NCI-H1694 treated with DMSO at 0.1 percent for 48 hours (cell line): ENCODE measurements at regions not wholly inside any gene's neighbourhood (a gene's known extent, or its start where the extent isn't known, plus 50 kb on each side); places are given as distances from the start of the nearest gene placed in this dataset.

Experiments
- DNase-seq: peaks from one replicate; lab custom pipeline; 2025; lab: John Stamatoyannopoulos, UW

DNA sequence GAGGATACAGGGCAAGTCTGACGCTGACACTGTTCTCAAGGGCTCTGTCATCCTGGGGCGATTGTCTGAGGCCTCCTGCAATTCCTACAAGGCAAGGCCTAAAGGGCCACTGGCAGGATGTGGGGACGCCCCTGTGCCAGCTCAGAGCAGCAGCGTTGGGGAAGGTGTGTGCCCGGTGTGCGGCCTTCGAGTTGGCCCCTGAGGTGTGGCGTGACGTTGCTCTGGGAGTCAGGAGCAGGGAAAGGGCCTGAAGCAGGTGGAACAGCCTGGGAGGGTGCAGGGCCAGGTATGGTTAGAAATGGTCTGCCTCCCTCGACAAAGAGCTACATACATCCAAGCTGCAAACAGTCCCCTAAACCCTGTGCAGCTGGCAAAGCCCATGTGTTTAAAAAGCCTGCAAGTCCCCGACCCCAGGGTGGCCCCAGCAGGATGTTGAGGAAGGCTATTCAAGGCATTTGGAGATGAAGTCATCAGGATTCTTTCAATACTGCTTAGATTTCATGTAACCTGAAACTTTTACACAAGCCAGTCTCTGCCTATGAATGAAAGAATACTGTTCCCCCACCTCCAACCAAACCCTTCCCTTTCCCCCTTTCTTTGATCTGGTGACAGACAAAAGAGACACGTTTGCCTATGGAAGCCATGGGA is 142.5 kb upstream of the TNS3 start:
- DNase-seq: no peak

DNA sequence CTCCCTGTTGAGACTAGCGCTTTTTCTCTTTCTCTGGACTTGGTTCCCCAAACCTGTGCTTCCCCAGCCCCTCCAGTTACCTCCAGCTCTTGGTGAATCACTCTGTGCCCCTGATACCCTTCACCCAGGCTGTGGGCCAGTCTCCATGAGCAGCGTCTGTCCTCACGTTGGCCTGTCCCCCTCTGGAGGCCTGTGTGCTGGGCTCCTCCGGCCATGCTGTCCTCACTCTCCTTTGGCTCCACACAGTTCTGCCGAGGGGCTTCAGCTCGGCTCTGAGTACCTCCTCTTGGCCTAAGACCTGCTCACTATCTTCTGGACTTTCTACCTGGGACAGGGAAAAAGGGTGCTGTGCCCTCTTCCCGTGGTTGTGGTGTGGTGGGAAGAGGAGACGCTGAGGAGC is 140.2 kb upstream of the TNS3 start:
- DNase-seq: no peak

DNA sequence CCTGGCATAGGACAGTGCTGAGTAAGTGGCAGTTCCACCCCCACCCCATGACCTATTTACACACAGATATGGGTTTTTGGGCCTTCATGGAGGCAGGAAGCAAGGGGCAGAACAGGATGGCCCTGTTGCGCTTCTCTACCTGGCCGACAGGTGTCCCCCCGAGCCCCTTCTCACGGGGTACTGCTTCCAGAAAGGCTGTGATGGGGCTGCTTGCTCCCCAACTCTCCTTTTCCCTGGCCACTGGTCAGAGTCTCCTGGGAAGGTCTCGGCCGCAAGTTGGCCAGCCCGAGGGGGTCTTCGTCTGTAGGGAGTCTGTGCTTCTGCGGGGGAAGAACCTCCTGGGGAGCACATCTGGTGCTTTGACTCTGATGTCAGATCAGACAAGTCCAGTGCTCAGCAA is 139.8 kb upstream of the TNS3 start:
- DNase-seq: no peak

DNA sequence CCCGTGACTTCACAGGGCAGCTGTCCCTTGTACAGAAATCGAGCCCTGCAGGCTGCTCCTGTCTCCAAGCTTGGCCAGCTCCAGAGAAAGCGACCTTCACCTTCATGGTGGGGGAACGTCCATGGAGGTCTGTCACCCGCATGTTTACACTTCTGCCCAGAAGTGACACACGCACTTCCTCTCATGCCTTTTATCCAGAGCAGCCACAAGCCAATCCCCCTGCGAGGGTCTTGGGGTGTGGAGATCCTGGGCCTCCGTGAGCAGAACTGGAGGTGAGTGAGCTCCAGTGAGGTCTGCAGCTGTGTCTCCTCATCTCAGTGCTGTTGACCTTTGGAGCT is 139.0 kb upstream of the TNS3 start:
- DNase-seq: no peak

DNA sequence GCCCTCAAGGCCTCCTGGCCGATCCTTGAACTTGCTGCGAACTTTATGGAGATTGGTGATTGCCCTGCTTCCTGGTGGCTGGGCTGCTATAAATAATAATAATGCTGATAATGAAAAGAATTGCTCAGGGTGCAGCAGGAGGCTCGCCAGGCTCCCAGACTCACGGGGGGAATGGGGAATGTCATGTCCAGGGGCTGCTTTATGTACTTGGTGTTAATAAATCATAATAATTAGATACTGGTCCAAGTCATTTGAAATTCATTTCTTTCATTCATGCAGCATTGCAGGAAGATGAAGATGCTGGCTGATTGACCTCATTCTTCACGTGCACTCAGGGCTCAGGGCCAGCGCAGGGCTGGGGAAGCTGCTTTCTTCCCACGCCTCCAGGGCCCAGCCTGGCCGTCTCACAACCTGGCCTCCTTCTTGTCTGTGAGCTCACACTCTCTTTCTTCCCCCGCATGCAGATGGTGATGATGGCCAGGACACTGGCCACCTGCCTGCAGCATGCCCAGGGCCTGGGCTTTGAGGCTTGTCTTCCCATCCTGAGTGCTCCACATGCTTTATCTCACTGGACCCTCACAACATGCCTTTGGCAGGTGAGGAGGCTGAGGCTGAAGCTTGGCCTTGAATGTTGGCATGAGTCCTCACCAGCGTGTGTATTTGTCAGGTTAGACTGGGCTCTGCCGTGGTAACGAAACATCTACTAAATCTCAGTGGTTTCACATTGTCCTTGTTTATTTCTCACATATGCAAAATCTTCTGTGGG is 138.4 kb upstream of the TNS3 start:
- no peak for DNase-seq

DNA sequence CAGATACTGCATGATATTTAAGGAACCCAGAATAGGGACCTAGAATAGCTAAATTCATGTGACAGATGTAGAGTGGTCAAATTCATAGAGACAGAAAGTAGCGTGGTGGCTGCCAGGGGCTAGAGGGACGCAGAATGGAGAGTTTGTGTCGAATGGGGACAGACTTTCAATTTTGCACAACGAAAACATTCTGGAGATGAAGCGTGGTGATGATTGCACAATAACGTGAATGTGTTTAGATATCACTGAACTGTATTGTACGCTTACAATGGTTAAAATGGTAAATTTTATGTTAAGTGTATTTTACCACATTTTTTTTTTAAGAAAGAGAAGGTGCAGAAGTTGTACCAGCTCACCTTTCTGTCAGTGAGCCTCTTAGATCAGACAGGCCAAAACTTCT is 137.8 kb upstream of the TNS3 start:
- no peak for DNase-seq

DNA sequence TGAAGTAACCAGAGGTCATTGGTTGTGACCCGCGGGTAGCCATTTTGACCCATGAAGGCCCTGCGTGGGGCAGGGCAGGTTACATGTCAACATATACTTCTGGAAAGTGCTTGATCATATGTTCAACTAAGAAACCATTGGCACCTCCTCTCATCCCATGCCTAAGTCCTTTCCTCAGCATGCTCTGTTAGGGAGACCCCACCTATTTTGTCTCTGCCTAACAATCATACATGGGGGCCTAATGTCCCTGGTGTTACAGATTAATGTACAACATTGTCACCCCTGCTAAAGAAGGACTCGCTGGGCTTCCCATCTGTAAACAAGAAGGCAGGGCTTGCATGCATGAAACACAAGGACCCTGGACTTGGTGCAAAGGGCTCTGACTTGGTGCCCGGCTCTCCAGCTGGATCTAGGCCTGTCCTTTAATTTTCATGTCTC is 133.7 kb upstream of the TNS3 start:
- no peak for DNase-seq

DNA sequence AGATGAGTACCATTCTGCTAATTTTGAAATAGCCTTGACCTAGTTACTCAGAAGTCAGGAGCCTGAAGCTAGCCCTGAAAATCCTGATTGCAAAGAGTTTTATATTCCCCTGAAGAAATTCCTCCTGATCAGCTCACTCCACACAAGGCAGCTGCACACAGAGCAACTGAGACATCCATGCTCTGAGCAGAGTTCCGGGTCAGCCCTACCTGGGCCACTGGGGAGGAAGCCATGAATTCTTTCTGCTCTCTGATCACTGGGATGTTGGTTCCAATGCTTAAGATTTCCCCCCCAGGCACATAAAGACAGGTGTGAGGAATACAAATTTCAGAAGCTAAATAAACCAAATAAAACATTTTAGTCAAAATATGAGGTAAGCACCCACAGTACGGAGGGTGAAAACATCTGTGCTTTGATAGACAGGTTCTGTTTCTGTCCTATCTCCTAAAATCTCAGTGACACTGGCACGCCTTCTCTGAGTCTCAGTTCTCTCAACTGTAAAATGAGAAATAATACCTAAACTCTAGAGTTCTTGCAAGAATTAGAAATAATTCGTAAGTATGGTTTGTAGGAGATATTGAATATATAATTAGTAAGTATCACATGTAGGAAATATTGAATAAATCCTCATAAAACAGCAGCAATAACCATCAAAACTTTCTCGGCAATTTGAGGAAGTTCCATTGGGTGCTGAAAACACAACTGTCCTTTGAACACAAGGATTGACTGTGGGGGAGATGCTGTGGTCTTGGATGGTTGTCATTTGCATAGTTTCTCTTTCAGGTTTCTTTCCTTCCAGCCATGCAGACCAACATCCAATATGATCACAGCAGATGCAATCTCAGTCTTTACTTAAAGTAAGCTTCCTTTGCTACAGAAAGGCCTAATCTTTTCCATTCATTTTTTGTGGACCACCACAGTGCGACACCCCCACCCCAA is 133.0 kb upstream of the TNS3 start:
- DNase-seq: no peak

DNA sequence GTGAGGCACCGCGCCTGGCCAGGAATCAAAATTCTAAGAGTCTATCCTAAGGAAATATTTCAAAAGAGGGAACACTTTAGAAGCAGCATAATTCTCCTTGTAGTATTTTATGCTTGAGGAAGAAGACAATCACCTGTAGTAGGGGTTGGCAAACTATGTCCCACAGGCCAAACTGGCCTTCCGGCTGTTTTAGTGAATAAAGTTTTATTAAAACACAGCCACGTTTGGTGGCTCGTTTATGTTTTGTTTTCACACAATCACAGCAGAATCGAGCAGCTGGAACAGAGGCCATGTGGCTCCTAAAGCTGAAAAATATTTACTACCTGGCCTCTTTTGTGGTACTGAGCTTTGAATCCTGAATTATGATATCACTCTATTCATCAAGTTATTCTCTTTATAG is 131.7 kb upstream of the TNS3 start:
- no peak for DNase-seq

DNA sequence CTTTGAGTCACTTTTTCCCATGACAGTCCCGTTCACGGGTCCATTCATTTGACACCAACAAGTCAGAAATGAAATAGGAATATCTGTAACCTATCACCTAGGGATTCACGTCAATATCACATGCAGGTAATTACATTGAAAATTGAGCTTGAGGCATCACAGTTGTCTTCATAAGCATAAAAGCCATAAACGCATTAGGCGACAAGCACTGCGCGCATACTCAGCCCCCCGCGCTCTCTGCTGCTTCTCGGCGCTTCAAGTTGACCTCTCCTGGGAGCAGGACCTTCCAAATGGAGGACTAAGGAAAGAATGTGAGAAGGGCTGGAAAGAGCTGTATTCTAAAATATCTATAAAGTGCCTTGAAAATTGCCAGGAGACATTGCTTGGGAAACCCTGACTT is 130.5 kb upstream of the TNS3 start:
- no peak for DNase-seq

DNA sequence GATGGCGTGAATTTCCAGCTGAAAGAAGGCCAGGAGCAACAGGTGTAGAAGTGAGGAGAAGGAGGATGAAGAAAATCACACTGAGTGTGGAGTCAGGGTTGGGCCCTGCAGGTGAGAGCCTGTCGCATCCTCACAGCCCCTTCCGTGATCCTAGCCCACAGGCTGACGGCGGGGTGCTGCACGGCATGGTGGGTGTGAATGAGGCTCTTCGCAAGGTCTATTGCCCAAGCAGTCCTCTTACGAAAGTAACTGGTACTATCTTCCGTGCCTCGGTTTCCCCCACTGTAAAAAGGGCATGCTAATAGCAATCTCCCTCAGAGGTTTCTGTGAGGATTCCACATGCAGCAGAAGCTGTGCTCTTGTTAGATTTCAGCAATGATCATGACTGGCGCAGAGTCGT is 129.9 kb upstream of the TNS3 start:
- DNase-seq: no peak

DNA sequence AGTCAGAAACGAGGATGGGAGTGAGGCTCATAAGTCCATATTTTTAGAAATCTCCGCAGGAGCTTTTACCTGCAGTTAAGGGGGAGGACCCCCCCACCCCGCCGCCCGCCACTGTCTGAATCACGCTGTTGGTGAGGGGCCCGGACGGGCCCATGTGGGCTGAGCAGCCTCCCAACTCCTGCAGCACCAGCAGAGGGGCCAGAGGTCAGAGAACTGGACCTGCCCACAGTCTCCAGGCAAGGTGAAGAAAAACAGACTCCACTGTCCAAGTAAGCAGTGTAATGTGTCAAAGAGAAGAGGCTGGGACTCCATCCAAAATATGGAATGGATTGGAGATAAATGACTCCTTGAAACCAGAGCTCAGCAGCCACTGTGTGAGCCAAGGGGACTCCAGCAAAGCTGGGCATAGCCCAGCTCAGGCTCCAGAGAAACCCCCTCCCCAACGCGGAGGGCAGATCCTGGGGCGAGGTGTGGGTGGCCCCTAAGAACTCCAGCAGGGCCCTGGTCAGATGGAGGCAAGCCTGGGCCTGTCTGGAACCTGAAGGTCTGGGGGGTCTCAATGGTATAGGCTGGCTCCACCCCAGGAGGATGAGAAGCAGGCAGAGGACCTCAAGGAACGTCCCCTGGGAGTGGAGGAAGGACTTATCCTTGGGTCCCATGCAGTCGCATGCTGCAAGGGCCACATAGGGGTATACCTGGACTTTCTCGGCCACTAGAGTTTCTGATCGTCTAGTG is 128.5 kb upstream of the TNS3 start:
- DNase-seq: no peak

DNA sequence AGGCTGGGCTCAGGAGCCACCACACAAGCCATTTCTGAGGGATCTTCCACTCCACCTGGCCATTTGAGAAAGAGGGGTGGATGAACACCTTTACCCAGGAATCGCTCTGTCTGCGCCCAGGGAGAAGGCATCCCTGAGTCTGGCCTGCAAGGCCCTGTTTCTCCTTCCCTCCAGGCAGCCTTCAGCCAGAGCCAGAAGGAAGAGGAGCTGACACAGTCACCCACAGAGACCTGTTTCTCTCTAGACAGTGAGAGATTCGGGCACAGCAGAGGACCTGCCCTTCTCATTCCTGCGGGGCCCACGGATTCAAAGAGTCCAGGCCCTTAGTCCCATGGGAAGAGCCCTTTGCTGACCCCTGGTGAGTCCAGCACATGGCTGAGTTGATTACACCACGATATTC is 127.5 kb upstream of the TNS3 start:
- DNase-seq: no peak

DNA sequence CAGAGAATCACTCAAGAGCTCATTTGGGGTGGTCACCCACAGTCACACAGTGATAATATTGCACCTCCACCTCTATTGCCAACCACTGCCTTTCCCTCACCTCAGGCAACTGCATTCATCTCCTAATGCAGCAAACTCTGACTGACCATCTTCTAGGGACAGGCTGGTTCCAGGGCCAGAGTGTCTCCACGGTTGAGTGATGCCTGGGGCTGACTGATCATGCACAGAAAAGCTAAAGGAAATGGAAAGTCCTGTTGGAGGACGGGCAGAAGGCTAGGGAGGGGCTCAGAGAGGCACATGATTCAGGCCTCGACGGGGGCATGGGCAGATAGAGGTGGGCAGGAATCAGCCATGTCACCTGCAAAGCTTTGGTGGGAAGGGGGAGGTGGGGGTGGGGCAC is 127.1 kb upstream of the TNS3 start:
- no peak for DNase-seq

DNA sequence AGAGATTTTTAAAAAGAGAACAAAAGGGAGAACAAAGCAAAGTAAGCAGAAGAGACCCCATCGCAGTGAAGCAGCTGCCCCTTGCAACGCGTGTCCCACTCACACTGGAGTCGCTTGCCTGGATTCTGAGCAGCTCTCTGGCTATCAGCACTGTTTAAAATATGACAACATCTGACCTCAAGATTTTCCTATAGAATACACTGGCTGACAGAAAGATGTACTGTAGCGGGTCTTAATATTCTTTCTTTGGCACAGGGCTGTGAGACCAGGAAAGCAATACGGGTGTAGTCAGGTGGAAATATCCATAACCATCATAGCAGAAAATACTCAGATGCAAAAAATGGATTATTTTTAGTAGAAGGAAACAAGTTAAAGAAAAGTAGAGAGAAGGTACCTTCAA is 125.7 kb upstream of the TNS3 start:
- DNase-seq: no peak

DNA sequence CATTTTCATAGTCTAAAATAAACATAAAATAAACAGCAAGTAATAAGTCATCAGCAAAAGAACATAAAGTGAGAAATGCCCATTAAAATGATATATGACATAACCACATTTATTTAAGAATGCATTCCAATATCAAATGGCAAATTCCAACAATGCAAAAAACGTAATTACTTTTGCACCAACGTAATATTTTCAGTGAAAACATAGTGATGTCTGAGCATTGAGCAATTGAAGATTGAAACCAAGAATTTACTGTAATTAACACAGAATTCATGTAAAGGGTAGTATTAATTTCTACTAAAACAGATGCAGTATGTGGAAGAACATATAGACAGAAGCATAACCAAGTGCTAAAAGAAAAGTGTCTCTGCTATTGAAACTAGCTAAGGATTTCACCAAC is 123.0 kb upstream of the TNS3 start:
- DNase-seq: no peak

DNA sequence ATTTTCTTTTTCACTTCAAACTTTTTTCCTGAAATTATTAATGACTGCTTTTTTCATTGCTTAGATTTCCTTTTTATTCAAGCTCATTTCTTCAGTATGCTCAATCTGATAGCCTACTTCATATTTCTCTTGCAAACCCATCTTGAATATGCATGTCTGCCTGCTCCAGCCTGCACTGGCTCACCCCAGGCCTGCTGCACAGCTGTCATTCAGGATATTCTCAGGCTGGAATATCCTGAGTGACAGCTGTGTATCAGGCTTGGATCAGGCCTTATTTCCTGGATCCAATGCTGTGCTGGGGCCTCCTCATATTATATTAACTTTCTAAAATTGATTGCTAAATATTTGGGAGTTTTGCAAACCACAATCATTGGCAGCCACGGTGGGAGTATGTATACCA is 120.2 kb upstream of the TNS3 start:
- DNase-seq: no peak

DNA sequence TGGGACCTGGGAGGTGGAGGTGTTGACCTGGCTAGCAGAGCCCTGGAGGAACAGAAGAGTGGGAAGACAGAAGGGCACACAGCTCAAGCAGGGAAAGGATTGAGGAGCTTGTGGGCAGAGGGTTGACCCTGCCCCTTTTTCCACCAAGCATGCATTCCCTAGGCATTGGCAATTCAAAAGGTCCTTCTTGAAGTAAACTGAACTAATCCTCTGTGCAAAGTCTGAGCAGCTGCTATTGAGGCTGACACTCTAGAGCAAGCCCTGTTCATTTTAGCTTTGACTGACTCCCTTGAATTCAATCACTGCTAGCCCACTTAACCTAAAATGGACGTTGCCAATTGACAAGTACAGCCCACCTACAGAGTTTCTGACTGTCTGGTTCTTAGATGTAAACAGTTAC is 116.5 kb upstream of the TNS3 start:
- no peak for DNase-seq

DNA sequence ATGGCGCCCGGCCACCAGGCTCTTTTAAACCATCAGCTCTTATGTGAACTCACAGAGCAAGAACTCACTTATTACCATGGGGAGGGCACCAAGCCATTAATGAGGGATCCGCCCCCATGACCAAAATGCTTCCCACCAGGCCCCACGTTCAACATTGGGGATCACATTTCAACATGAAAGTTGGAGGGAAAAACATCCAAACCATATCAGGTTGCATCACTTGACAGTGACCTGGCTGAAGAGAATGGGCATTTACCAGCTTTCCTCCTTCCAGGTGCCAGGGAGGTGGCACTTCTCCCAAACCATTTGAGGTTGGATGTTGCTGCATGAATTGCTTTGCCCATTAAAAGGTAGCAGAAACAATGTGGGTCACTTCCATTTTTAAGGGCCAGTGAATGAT is 115.6 kb upstream of the TNS3 start:
- DNase-seq: no peak

DNA sequence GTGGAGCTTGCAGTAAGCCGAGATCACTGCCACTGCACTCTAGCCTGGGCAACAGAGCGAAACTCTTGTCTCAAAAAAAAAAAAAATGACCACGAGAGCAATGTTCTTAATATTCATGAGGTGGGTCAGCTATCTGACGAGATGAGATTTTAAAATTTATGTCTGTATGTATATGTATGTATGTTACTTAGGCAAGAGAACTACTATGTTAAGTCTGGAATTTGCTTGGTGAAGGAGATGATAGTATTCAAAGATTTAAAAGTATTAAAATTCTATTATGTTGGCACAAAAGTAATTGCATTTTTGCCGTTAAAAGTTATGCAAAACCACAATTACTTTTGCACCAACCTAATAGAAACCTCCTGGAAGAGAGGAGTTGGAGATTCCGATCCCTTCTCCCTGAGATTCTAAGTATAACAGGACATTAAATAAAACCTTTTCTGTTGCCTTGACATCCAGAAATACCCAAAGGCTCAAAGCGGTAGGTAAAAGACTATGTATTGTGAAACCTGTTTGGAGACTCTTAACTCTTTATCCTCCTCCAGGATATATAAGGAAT is 114.3 kb upstream of the TNS3 start:
- DNase-seq: no peak

DNA sequence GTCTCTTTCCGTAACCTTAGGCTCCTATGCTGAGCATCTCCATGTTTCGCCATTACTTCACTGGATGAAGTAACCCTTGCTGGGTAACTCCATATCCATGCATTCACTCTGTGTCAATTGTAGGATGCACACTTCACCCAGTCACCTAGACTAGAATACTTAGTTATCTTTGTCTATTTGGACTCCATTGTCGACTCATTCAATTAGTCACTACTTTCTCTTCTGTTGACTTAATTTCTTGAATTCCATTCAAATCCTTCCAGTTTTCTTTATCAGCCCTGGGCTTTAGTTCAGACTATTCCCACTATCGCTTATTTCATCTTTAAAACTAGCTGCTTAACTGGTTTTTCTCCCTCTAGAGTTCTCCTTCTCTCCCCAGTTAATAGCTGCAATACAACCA is 111.3 kb upstream of the TNS3 start:
- DNase-seq: no peak

DNA sequence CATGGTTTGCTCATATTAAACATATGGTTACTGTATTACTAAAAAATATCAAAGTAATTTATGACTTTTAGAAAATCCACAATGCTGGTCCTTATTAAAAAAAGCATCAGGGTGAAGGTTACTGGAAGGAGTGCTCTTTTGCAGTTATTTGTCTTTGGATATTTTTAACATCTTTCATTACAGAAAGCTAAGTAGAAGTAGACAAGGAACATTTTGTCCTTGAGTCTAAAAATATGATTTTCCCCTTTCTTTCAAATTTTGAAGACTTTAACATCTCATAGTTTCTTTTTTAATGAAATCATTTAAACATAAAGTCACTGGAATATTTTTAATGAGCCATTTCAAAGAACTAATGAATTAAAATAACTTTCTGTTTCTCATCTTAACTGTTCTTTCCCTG is 110.1 kb upstream of the TNS3 start:
- DNase-seq: no peak
